ENCODE measurements at regions not wholly inside any gene's neighbourhood (a gene's known extent, or its start where the extent isn't known, plus 50 kb on each side); places are given as distances from the start of the nearest gene placed in this dataset.

GRCh38 chr18:73954268-73954667 is 193.4 kb downstream of the FBXO15 start:
- TF ChIP-seq, protein P1, sequence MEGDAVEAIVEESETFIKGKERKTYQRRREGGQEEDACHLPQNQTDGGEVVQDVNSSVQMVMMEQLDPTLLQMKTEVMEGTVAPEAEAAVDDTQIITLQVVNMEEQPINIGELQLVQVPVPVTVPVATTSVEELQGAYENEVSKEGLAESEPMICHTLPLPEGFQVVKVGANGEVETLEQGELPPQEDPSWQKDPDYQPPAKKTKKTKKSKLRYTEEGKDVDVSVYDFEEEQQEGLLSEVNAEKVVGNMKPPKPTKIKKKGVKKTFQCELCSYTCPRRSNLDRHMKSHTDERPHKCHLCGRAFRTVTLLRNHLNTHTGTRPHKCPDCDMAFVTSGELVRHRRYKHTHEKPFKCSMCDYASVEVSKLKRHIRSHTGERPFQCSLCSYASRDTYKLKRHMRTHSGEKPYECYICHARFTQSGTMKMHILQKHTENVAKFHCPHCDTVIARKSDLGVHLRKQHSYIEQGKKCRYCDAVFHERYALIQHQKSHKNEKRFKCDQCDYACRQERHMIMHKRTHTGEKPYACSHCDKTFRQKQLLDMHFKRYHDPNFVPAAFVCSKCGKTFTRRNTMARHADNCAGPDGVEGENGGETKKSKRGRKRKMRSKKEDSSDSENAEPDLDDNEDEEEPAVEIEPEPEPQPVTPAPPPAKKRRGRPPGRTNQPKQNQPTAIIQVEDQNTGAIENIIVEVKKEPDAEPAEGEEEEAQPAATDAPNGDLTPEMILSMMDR (IDR thresholded peaks at IDR 0.05) = no peak
- TF ChIP-seq POLR2A (IDR thresholded peaks at IDR 0.05) = no peak
